ENCODE measurements at regions not wholly inside any gene's neighbourhood (a gene's known extent, or its start where the extent isn't known, plus 50 kb on each side); places are given as distances from the start of the nearest gene placed in this dataset.

GRCh38 chr12:92331383-92331782, 185.7 kb upstream of the BTG1 start:
- TF ChIP-seq POLR2A (IDR thresholded peaks at IDR 0.05) (no peak), CTCF (IDR thresholded peaks at IDR 0.05) (no peak)

Data from thyroid gland (tissue), 4 donors.